ENCODE measurements at regions not wholly inside any gene's neighbourhood (a gene's known extent, or its start where the extent isn't known, plus 50 kb on each side); places are given as distances from the start of the nearest gene placed in this dataset.
"Not testable (repeated sequence)": the region's sequence is repeated elsewhere in the genome, so short reads cannot be mapped to it uniquely, and the experiment has no call there.

GRCh38 chrX:82692991-82693390, 815.1 kb upstream of the POU3F4 start:
- DNase-seq = no peak
- Histone ChIP-seq H3K4me1 (ENCODE audit: control insufficient read depth in 3 of 3, insufficient read depth in 2 of 3, low read depth in 1 of 3, low read length in 2 of 3) (no peaks in the 10 kb centered on the region), H3K9me3 (ENCODE audit: control insufficient read depth in 2 of 2, insufficient read depth in 1 of 2, low read depth in 1 of 2, low read length in 1 of 2) (no peaks in the 10 kb centered on the region), H3K27me3 (ENCODE audit: control insufficient read depth in 3 of 3, insufficient read depth in 3 of 3, low read length in 3 of 3) (no peaks in the 10 kb centered on the region), H3K4me3 (ENCODE audit: low read depth in 1 of 3, low read length in 3 of 3) (no peak overlapping the region), H3K27ac (ENCODE audit: low read depth in 1 of 3, low read length in 2 of 3) (no peak overlapping the region), H3K36me3 (ENCODE audit: control insufficient read depth in 3 of 3, insufficient read depth in 2 of 3, low read depth in 1 of 3, low read length in 3 of 3) (no peaks in the 10 kb centered on the region)
- FAIRE-seq = no peak
- 30 to 50% (median 35%) methylated on average over 3 of the region's 3 CpGs for WGBS, 3 donors

GRCh38 chrX:82695066-82695465, 813.0 kb upstream of the POU3F4 start:
- 82 to 93% (median 92%) methylated on average over 2 of the region's 2 CpGs for WGBS, 3 donors
- FAIRE-seq (no peak), DNase-seq (no peak)
- H3K4me3 ChIP-seq (ENCODE audit: low read depth in 1 of 3, low read length in 3 of 3) = no peak overlapping the region
- no peaks in the 10 kb centered on the region for H3K9me3 ChIP-seq (ENCODE audit: control insufficient read depth in 2 of 2, insufficient read depth in 1 of 2, low read depth in 1 of 2, low read length in 1 of 2)
- H3K4me1 ChIP-seq (ENCODE audit: control insufficient read depth in 3 of 3, insufficient read depth in 2 of 3, low read depth in 1 of 3, low read length in 2 of 3) = no peaks in the 10 kb centered on the region
- H3K27ac ChIP-seq (ENCODE audit: low read depth in 1 of 3, low read length in 2 of 3) = no peak overlapping the region
- no peaks in the 10 kb centered on the region for H3K36me3 ChIP-seq (ENCODE audit: control insufficient read depth in 3 of 3, insufficient read depth in 2 of 3, low read depth in 1 of 3, low read length in 3 of 3)
- no peaks in the 10 kb centered on the region for H3K27me3 ChIP-seq (ENCODE audit: control insufficient read depth in 3 of 3, insufficient read depth in 3 of 3, low read length in 3 of 3)

- no peaks in the 10 kb centered on the region for H3K27me3 ChIP-seq (ENCODE audit: control insufficient read depth in 3 of 3, insufficient read depth in 3 of 3, low read length in 3 of 3)
- H3K36me3 ChIP-seq (ENCODE audit: control insufficient read depth in 3 of 3, insufficient read depth in 2 of 3, low read depth in 1 of 3, low read length in 3 of 3) = no peaks in the 10 kb centered on the region
- H3K4me1 ChIP-seq (ENCODE audit: control insufficient read depth in 3 of 3, insufficient read depth in 2 of 3, low read depth in 1 of 3, low read length in 2 of 3) = no peaks in the 10 kb centered on the region
- no peak for DNase-seq
- H3K4me3 ChIP-seq (ENCODE audit: low read depth in 1 of 3, low read length in 3 of 3) = no peak overlapping the region
- 40 to 51% (median 45%) methylated on average over 5 of the region's 5 CpGs for WGBS, 3 donors
- no peak overlapping the region for H3K27ac ChIP-seq (ENCODE audit: low read depth in 1 of 3, low read length in 2 of 3)
- H3K9me3 ChIP-seq (ENCODE audit: control insufficient read depth in 2 of 2, insufficient read depth in 1 of 2, low read depth in 1 of 2, low read length in 1 of 2) = no peaks in the 10 kb centered on the region
- no peak for FAIRE-seq
Observed at GRCh38 chrX:82703551-82703950, 804.5 kb upstream of the POU3F4 start.

- H3K36me3 ChIP-seq (ENCODE audit: control insufficient read depth in 3 of 3, insufficient read depth in 2 of 3, low read depth in 1 of 3, low read length in 3 of 3) = no peaks in the 10 kb centered on the region
- DNase-seq (no peak), FAIRE-seq (no peak)
- H3K4me1 ChIP-seq (ENCODE audit: control insufficient read depth in 3 of 3, insufficient read depth in 2 of 3, low read depth in 1 of 3, low read length in 2 of 3) = no peaks in the 10 kb centered on the region
- WGBS, 3 donors = 59 to 65% (median 62%) methylated on average over 4 of the region's 4 CpGs
- H3K9me3 ChIP-seq (ENCODE audit: control insufficient read depth in 2 of 2, insufficient read depth in 1 of 2, low read depth in 1 of 2, low read length in 1 of 2) = no peaks in the 10 kb centered on the region
- no peak overlapping the region for H3K27ac ChIP-seq (ENCODE audit: low read depth in 1 of 3, low read length in 2 of 3)
- H3K4me3 ChIP-seq (ENCODE audit: low read depth in 1 of 3, low read length in 3 of 3) = no peak overlapping the region
- no peaks in the 10 kb centered on the region for H3K27me3 ChIP-seq (ENCODE audit: control insufficient read depth in 3 of 3, insufficient read depth in 3 of 3, low read length in 3 of 3)
Observed at GRCh38 chrX:82711457-82711856, 796.6 kb upstream of the POU3F4 start.

- Histone ChIP-seq H3K27ac (ENCODE audit: low read depth in 1 of 3, low read length in 2 of 3) (no peak overlapping the region), H3K27me3 (ENCODE audit: control insufficient read depth in 3 of 3, insufficient read depth in 3 of 3, low read length in 3 of 3) (no peaks in the 10 kb centered on the region), H3K9me3 (ENCODE audit: control insufficient read depth in 2 of 2, insufficient read depth in 1 of 2, low read depth in 1 of 2, low read length in 1 of 2) (no peaks in the 10 kb centered on the region), H3K4me3 (ENCODE audit: low read depth in 1 of 3, low read length in 3 of 3) (no peak overlapping the region), H3K4me1 (ENCODE audit: control insufficient read depth in 3 of 3, insufficient read depth in 2 of 3, low read depth in 1 of 3, low read length in 2 of 3) (no peaks in the 10 kb centered on the region), H3K36me3 (ENCODE audit: control insufficient read depth in 3 of 3, insufficient read depth in 2 of 3, low read depth in 1 of 3, low read length in 3 of 3) (no peaks in the 10 kb centered on the region)
- no peak for DNase-seq
- WGBS, 3 donors = 68 to 81% (median 73%) methylated on average over 1 of the region's 1 CpG
- FAIRE-seq = no peak
Observed at GRCh38 chrX:82721891-82722290, 786.2 kb upstream of the POU3F4 start.

- DNase-seq (no peak), FAIRE-seq (no peak)
- H3K4me3 ChIP-seq (ENCODE audit: low read depth in 1 of 3, low read length in 3 of 3) = no peak overlapping the region
- WGBS, 3 donors = 31 to 32% (median 31%) methylated on average over 1 of the region's 1 CpG
- no peaks in the 10 kb centered on the region for H3K27me3 ChIP-seq (ENCODE audit: control insufficient read depth in 3 of 3, insufficient read depth in 3 of 3, low read length in 3 of 3)
- no peak overlapping the region for H3K27ac ChIP-seq (ENCODE audit: low read depth in 1 of 3, low read length in 2 of 3)
- H3K36me3 ChIP-seq (ENCODE audit: control insufficient read depth in 3 of 3, insufficient read depth in 2 of 3, low read depth in 1 of 3, low read length in 3 of 3) = no peaks in the 10 kb centered on the region
- no peaks in the 10 kb centered on the region for H3K4me1 ChIP-seq (ENCODE audit: control insufficient read depth in 3 of 3, insufficient read depth in 2 of 3, low read depth in 1 of 3, low read length in 2 of 3)
- no peaks in the 10 kb centered on the region for H3K9me3 ChIP-seq (ENCODE audit: control insufficient read depth in 2 of 2, insufficient read depth in 1 of 2, low read depth in 1 of 2, low read length in 1 of 2)
Observed at GRCh38 chrX:82723806-82724205, 784.3 kb upstream of the POU3F4 start.

- 89% methylated on average over 6 of the region's 6 CpGs; no CpG with 5 or more reads in 2 of the 3 donors for WGBS, 3 donors
- not testable (repeated sequence) for H3K27ac ChIP-seq (ENCODE audit: low read depth in 1 of 3, low read length in 2 of 3); H3K27me3 ChIP-seq (ENCODE audit: control insufficient read depth in 3 of 3, insufficient read depth in 3 of 3, low read length in 3 of 3); DNase-seq; H3K36me3 ChIP-seq (ENCODE audit: control insufficient read depth in 3 of 3, insufficient read depth in 2 of 3, low read depth in 1 of 3, low read length in 3 of 3); H3K9me3 ChIP-seq (ENCODE audit: control insufficient read depth in 2 of 2, insufficient read depth in 1 of 2, low read depth in 1 of 2, low read length in 1 of 2); H3K4me3 ChIP-seq (ENCODE audit: low read depth in 1 of 3, low read length in 3 of 3); H3K4me1 ChIP-seq (ENCODE audit: control insufficient read depth in 3 of 3, insufficient read depth in 2 of 3, low read depth in 1 of 3, low read length in 2 of 3); FAIRE-seq
Observed at GRCh38 chrX:82727436-82727835, 780.7 kb upstream of the POU3F4 start.

- no peaks in the 10 kb centered on the region for H3K9me3 ChIP-seq (ENCODE audit: control insufficient read depth in 2 of 2, insufficient read depth in 1 of 2, low read depth in 1 of 2, low read length in 1 of 2)
- no peaks in the 10 kb centered on the region for H3K4me1 ChIP-seq (ENCODE audit: control insufficient read depth in 3 of 3, insufficient read depth in 2 of 3, low read depth in 1 of 3, low read length in 2 of 3)
- H3K36me3 ChIP-seq (ENCODE audit: control insufficient read depth in 3 of 3, insufficient read depth in 2 of 3, low read depth in 1 of 3, low read length in 3 of 3) = no peaks in the 10 kb centered on the region
- no peaks in the 10 kb centered on the region for H3K27me3 ChIP-seq (ENCODE audit: control insufficient read depth in 3 of 3, insufficient read depth in 3 of 3, low read length in 3 of 3)
- H3K4me3 ChIP-seq (ENCODE audit: low read depth in 1 of 3, low read length in 3 of 3) = no peak overlapping the region
- DNase-seq (no peak), FAIRE-seq (no peak)
- H3K27ac ChIP-seq (ENCODE audit: low read depth in 1 of 3, low read length in 2 of 3) = no peak overlapping the region
- 27 to 72% (median 29%) methylated on average over 1 of the region's 1 CpG for WGBS, 3 donors
Observed at GRCh38 chrX:82732861-82733260, 775.2 kb upstream of the POU3F4 start.

GRCh38 chrX:82734140-82734539, 774.0 kb upstream of the POU3F4 start:
- Histone ChIP-seq H3K27ac (ENCODE audit: low read depth in 1 of 3, low read length in 2 of 3) (no peak overlapping the region), H3K36me3 (ENCODE audit: control insufficient read depth in 3 of 3, insufficient read depth in 2 of 3, low read depth in 1 of 3, low read length in 3 of 3) (no peaks in the 10 kb centered on the region), H3K4me1 (ENCODE audit: control insufficient read depth in 3 of 3, insufficient read depth in 2 of 3, low read depth in 1 of 3, low read length in 2 of 3) (no peaks in the 10 kb centered on the region), H3K27me3 (ENCODE audit: control insufficient read depth in 3 of 3, insufficient read depth in 3 of 3, low read length in 3 of 3) (no peaks in the 10 kb centered on the region), H3K9me3 (ENCODE audit: control insufficient read depth in 2 of 2, insufficient read depth in 1 of 2, low read depth in 1 of 2, low read length in 1 of 2) (no peaks in the 10 kb centered on the region), H3K4me3 (ENCODE audit: low read depth in 1 of 3, low read length in 3 of 3) (no peak overlapping the region)
- DNase-seq (no peak), FAIRE-seq (no peak)

Measured in small intestine (tissue), 7 donors.